Spleen (tissue), 11 donors: ENCODE measurements at regions not wholly inside any gene's neighbourhood (a gene's known extent, or its start where the extent isn't known, plus 50 kb on each side); places are given as distances from the start of the nearest gene placed in this dataset.

Experiments
- DNase-seq: peaks from one replicate; pipeline ENCODE4 v3.0.0-alpha.2; 2020
- H3K27ac ChIP-seq, 8 donors: fragments of 200-600 bp; sonication (generic) in 7 of 8; 1 replicate in 4 of 8; 2 replicates in 4 of 8; pipeline versions ENCODE4 v1.5.0 to v1.8.0; 2016 to 2021; ENCODE audit warnings: inconsistent platforms in 4 of 8, mild to moderate bottlenecking in 4 of 8, moderate library complexity in 1 of 8
- H3K27me3 ChIP-seq, 7 donors: fragments of 200-600 bp; sonication (generic) in 6 of 7; replicated peaks in 1 of 7; 1 replicate in 4 of 7; 2 replicates in 3 of 7; pipeline versions ENCODE4 v1.5.0 to v1.8.0; 2016 to 2021; ENCODE audit warnings: inconsistent platforms in 3 of 7, mild to moderate bottlenecking in 1 of 7
- H3K36me3 ChIP-seq, 6 donors: fragments of 200-600 bp; sonication (generic) in 5 of 6; 1 replicate in 4 of 6; 2 replicates in 2 of 6; pipeline versions ENCODE4 v1.5.0 to v1.8.0; 2016 to 2021; ENCODE audit warnings: inconsistent platforms in 2 of 6
- H3K4me1 ChIP-seq, 6 donors: fragments of 200-600 bp; sonication (generic) in 5 of 6; 1 replicate in 3 of 6; 2 replicates in 3 of 6; pipeline versions ENCODE4 v1.5.0 to v1.8.0; 2016 to 2021; ENCODE audit warnings: inconsistent platforms in 3 of 6
- H3K4me3 ChIP-seq, 8 donors: fragments of 200-600 bp; sonication (generic) in 7 of 8; 1 replicate in 4 of 8; 2 replicates in 4 of 8; pipeline versions ENCODE4 v1.5.0 to v1.8.0; 2016 to 2021; ENCODE audit warnings: inconsistent platforms in 4 of 8, mild to moderate bottlenecking in 4 of 8, moderate library complexity in 2 of 8
- H3K9me3 ChIP-seq, 8 donors: fragments of 200-600 bp; sonication (generic) in 7 of 8; 1 replicate in 4 of 8; 2 replicates in 4 of 8; pipeline versions ENCODE4 v1.5.0 to v1.8.0; 2016 to 2021; ENCODE audit warnings: inconsistent platforms in 4 of 8
- CTCF ChIP-seq, 11 experiments: fragments of 200-600 bp in 7 of 11; fragments of 450-650 bp in 4 of 11; sonication (generic) in 4 of 11; IDR thresholded peaks in 8 of 11; conservative IDR thresholded peaks in 3 of 11; 1 replicate in 7 of 11; 2 replicates in 4 of 11; pipeline versions ENCODE4 v1.4.0 to v1.8.0; 2016 to 2021; ENCODE audit warnings: antibody characterized with exemption in 11 of 11, inconsistent platforms in 4 of 11, mild to moderate bottlenecking in 1 of 11
- POLR2A ChIP-seq, 3 donors: fragments of 450-650 bp; IDR thresholded peaks; one replicate each; pipeline ENCODE4 v1.5.1; 2017; ENCODE audit warnings: antibody characterized with exemption in 3 of 3, mild to moderate bottlenecking in 1 of 3
- POLR2AphosphoS5 ChIP-seq, 3 donors: sonication (generic); formaldehyde crosslinking; IDR thresholded peaks; one replicate each; pipeline ENCODE4 v1.5.1; 2017; ENCODE audit warnings: antibody characterized with exemption in 3 of 3
- WGBS, 5 donors: extraction: QIAGEN DNeasy Blood & Tissue Kit in 3 of 5; methylation state at CpG; one replicate each; pipeline versions ENCODE4 v1.1.5 to v1.1.7; 2013 to 2018; 5-methylcytosine and 5-hydroxymethylcytosine counted together
- intact Hi-C: fragments of 100-400 bp; cut with DNase I; formaldehyde crosslinking; loops from one replicate; pipeline ENCODE4 v1.15.0; 2023; ENCODE audit warnings: low total_unique reads
- donor health status: healthy with polysubstance abuse.
- donor health status: DM: no; HTN: no; CAD: no; lungs with moderate emphysema.
- donor health status: DM: no; HTN: no; CAD: no.
- donor health status: Bipolar disorder and iron deficiency.
- donor health status: healthy.
- donor health status: DM: no; HTN: no; CAD: no.
- donor health status: DM: yes; HTN: yes; CAD: no.

- intact Hi-C loops = no loop called here
- Histone ChIP-seq H3K27ac (no peak overlapping the region), H3K27me3 (no peaks in the 10 kb centered on the region), H3K36me3 (no peaks in the 10 kb centered on the region), H3K4me3 (no peak overlapping the region), H3K4me1 (no peaks in the 10 kb centered on the region), H3K9me3 (no peaks in the 10 kb centered on the region)
- DNase-seq = no peak
- TF ChIP-seq CTCF (IDR thresholded peaks at IDR 0.05 in 8 of 11, conservative IDR thresholded peaks at IDR 0.05 in 3 of 11) (no peak), POLR2AphosphoS5 (IDR thresholded peaks at IDR 0.05) (no peak), POLR2A (IDR thresholded peaks at IDR 0.05) (no peak)
- 21 to 69% (median 54%) methylated on average over 3 of the region's 3 CpGs for WGBS, 5 donors
Measured at GRCh38 chr5:106860398-106861044, 810.2 kb downstream of the EFNA5 start.

- H3K27me3 ChIP-seq = no peaks in the 10 kb centered on the region
- H3K4me3 ChIP-seq = no peak overlapping the region
- no peak for DNase-seq
- no peak overlapping the region for H3K27ac ChIP-seq
- intact Hi-C loops = no loop called here
- 64 to 79% (median 71%) methylated on average over 2 of the region's 2 CpGs for WGBS, 5 donors
- H3K9me3 ChIP-seq = peaks cover 0 to 4% (median 0%) of the 10 kb centered on the region in 8 donors
- no peaks in the 10 kb centered on the region for H3K36me3 ChIP-seq
- TF ChIP-seq CTCF (IDR thresholded peaks at IDR 0.05 in 8 of 11, conservative IDR thresholded peaks at IDR 0.05 in 3 of 11) (no peak), POLR2A (IDR thresholded peaks at IDR 0.05) (no peak), POLR2AphosphoS5 (IDR thresholded peaks at IDR 0.05) (no peak)
- no peaks in the 10 kb centered on the region for H3K4me1 ChIP-seq
Measured at GRCh38 chr5:106858616-106859015, 812.1 kb downstream of the EFNA5 start.

- no peak overlapping the region for H3K4me3 ChIP-seq
- H3K4me1 ChIP-seq = no peaks in the 10 kb centered on the region
- H3K27ac ChIP-seq = no peak overlapping the region
- intact Hi-C loops = no loop called here
- WGBS, 5 donors = 81 to 93% (median 88%) methylated on average over 3 of the region's 3 CpGs
- TF ChIP-seq CTCF (IDR thresholded peaks at IDR 0.05 in 8 of 11, conservative IDR thresholded peaks at IDR 0.05 in 3 of 11) (no peak), POLR2AphosphoS5 (IDR thresholded peaks at IDR 0.05) (no peak), POLR2A (IDR thresholded peaks at IDR 0.05) (no peak)
- H3K27me3 ChIP-seq = no peaks in the 10 kb centered on the region
- no peak for DNase-seq
- H3K9me3 ChIP-seq = peaks cover 0 to 4% (median 0%) of the 10 kb centered on the region in 8 donors
- H3K36me3 ChIP-seq = no peaks in the 10 kb centered on the region
Measured at GRCh38 chr5:106854922-106855321, 815.8 kb downstream of the EFNA5 start.

- TF ChIP-seq POLR2A (IDR thresholded peaks at IDR 0.05) (no peak), POLR2AphosphoS5 (IDR thresholded peaks at IDR 0.05) (no peak), CTCF (IDR thresholded peaks at IDR 0.05 in 8 of 11, conservative IDR thresholded peaks at IDR 0.05 in 3 of 11) (no peak)
- H3K9me3 ChIP-seq = peaks cover 0 to 4% (median 0%) of the 10 kb centered on the region in 8 donors
- H3K4me3 ChIP-seq = no peak overlapping the region
- no peaks in the 10 kb centered on the region for H3K27me3 ChIP-seq
- no peaks in the 10 kb centered on the region for H3K36me3 ChIP-seq
- DNase-seq = no peak
- H3K27ac ChIP-seq = no peak overlapping the region
- intact Hi-C loops = no loop called here
- 87 to 100% (median 91%) methylated on average over 1 of the region's 1 CpG for WGBS, 5 donors
- H3K4me1 ChIP-seq = no peaks in the 10 kb centered on the region
Measured at GRCh38 chr5:106854105-106854687, 816.5 kb downstream of the EFNA5 start.
